Muscle of leg (tissue), 3 donors: ENCODE measurements at regions not wholly inside any gene's neighbourhood (a gene's known extent, or its start where the extent isn't known, plus 50 kb on each side); places are given as distances from the start of the nearest gene placed in this dataset.
A peak's percentile ranks its signal among the peaks of the same experiment; 100 is the strongest.

Source experiments
- DNase-seq: peaks from one replicate; pipeline ENCODE4 v3.0.0; 2013
- H3K27ac ChIP-seq: one replicate; pipeline ENCODE4 v1.5.1; 2013; ENCODE audit warnings: mild to moderate bottlenecking, low read length, control low read depth
- H3K27me3 ChIP-seq: one replicate; pipeline ENCODE4 v1.6.1; 2013; ENCODE audit warnings: low read length; ENCODE audit not compliant: control insufficient read depth, insufficient read depth
- H3K36me3 ChIP-seq: one replicate; pipeline ENCODE4 v1.6.1; 2013; ENCODE audit warnings: low read length; ENCODE audit not compliant: control insufficient read depth, insufficient read depth
- H3K4me1 ChIP-seq: one replicate; pipeline ENCODE4 v1.6.1; 2013; ENCODE audit warnings: low read length; ENCODE audit not compliant: control insufficient read depth, insufficient read depth
- H3K4me3 ChIP-seq: one replicate; pipeline ENCODE4 v1.5.1; 2013; ENCODE audit warnings: low read length, control low read depth
- H3K9me3 ChIP-seq: replicated peaks from 2 replicates; pipeline ENCODE4 v1.6.1; 2013; ENCODE audit warnings: low read depth, low read length; ENCODE audit not compliant: control insufficient read depth
- WGBS: methylation state at CpG from one replicate; pipeline ENCODE4 v1.1.5; 2013; ENCODE audit warnings: missing lambda C conversion rate; ENCODE audit not compliant: insufficient coverage; 5-methylcytosine and 5-hydroxymethylcytosine counted together

DNA sequence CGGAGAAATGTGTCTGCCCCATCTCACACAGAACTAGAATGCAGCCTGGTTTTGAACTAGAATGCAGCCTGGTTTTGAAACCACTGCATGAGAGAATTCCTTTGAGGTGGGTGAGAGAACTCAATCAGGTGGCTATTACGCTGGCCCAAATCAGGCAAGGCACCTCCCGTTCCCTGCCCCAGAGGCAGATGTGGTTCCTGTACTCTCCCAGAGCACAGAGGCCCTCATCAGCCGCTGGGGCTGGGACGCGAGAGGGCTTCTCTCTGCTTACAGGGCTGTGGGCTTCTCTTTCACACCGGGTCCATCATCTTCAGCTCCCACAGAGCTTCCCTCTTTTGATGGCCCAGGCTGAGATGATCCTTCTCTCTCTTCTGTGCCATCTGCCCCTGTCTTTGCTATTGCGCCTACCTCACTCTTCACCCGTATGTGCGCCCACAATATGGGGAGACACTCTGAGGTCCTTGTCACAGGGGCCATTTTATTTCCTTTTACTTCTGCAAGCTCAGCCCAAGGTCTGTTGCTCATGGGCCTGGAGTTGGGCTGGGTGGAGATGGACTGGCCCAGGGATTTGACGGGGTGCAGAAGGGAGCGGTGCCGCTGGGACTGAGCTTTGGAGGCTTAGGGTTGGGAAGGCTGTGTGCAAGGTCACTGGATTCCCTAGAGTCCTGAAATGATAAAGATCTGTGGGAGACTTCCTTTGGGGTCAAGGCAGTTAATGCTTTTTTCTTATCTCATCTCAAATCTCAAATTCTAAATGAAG, 84.4 kb upstream of the HS6ST1 start:
- WGBS = 84% methylated on average over 10 of the region's 13 CpGs
- DNase-seq = no peak

DNA sequence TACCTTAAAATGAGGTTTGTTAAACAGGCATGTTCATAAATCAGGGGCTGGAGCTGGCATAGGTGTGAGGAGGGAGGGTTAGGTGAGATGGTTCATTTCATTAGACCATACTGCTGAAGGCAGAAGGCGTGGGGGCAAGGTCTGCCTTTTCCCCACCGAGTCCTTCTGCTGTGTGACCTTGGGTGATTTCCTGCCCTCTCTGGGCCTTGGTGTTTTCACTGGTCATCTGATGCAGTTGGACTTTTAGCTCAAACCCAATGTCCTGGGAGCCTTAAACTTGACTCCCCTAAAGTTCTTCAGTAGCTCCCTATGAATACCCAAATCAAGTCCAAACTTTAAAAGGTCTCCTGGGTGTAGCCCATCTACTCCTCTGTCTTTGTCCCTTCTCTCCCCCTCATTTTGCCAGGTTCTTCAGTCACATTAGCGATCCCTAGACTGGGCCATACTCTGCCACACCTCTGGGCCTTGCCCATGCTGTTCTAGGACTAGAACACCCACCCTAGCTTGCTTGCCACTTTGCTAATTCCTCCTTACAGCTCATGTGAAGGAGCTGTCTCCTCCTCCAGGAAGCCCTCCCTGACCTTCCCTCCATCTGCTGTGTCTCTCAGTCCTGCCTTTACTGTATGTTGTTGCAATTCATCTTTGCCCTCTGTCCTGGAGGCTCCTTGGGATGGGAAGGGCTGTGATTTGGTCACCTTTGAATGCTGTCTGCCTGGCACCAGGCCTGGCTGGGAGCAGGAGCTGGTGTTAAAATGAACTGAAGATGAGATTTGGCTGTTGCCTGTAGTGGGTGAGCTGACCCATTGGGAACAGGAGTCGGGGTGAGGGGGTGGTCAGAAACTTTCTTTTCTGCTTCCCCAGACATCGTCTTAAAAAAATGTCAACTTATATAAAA, 85.4 kb upstream of the HS6ST1 start:
- Histone ChIP-seq H3K36me3 (no peaks in the 10 kb centered on the region), H3K27me3 (no peaks in the 10 kb centered on the region), H3K27ac (no peak overlapping the region), H3K4me3 (no peak overlapping the region), H3K4me1 (peaks cover 13% of the 10 kb centered on the region), H3K9me3 (no peaks in the 10 kb centered on the region)
- WGBS = 83% methylated on average over 3 of the region's 5 CpGs
- DNase-seq = no peak

More for the DNA sequence above, 84.4 kb upstream of the HS6ST1 start:
- Histone ChIP-seq H3K27me3 (no peaks in the 10 kb centered on the region), H3K4me1 (peaks cover 5% of the 10 kb centered on the region), H3K36me3 (no peaks in the 10 kb centered on the region), H3K9me3 (no peaks in the 10 kb centered on the region), H3K4me3 (no peak overlapping the region), H3K27ac (no peak overlapping the region)

DNA sequence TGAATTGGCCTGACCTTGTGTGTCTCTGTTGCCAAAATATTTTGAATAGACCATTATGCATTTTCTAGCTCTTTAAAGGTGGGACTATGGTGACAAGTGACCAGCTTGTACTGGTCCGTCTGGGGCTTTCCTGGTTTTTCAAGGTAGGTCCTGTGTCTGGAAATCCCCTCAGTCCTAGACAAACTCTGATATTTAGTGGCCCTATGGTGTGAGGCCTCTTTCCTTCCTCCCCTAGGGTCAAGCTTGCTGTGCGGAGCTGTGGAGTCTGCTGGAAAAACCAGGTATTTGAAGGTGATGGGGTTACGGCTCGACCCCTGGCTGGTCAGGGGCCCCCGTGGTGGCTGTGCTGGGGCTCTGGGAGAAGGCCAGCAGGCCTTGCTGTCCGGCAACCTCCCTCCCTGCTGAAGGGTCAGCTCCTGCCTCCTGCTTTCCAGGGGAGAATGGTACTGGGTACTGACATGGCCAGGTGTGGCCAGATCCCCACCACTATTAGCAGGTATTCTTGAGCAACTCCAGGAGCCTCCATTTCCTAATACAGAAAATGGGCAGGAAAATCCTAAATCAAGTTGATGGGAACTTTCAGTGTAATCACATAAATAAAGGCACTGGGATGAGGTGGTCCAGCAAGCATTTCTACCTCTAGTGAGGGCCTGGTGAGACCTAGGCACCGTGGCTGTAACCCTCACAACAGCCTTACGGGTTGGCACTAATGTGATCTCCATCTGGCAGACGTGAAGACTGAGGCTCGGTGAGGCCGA, 86.2 kb upstream of the HS6ST1 start:
- Histone ChIP-seq H3K27ac (no peak overlapping the region), H3K27me3 (no peaks in the 10 kb centered on the region), H3K4me1 (peaks cover 17% of the 10 kb centered on the region), H3K9me3 (no peaks in the 10 kb centered on the region), H3K36me3 (no peaks in the 10 kb centered on the region), H3K4me3 (no peak overlapping the region)
- 70% methylated on average over 7 of the region's 11 CpGs for WGBS
- DNase-seq = no peak

DNA sequence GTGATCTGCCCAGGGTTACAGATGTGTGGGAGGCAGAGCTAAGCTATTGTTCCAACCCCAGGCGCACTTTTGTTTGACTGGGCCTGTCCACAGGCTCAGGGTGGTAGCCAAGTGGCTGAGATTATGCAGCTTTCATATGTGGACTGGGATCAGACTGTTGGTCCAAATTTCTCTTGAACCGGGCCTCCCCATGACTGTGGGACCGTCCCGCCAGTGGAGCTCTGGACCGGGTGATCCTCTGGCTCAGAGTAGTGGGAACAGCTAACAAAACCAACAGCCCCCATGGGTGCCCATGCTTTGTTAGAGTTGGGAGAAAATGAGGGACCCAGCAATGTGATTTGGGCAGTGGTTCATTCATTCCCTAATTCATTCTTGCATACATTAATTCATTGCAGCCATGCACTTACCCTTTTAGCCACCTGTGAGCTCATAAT, 86.8 kb upstream of the HS6ST1 start:
- H3K27ac ChIP-seq = no peak overlapping the region
- no peaks in the 10 kb centered on the region for H3K9me3 ChIP-seq
- no peaks in the 10 kb centered on the region for H3K36me3 ChIP-seq
- 75% methylated on average over 1 of the region's 5 CpGs for WGBS
- DNase-seq = no peak
- no peak overlapping the region for H3K4me3 ChIP-seq
- no peaks in the 10 kb centered on the region for H3K27me3 ChIP-seq
- peaks cover 17% of the 10 kb centered on the region for H3K4me1 ChIP-seq

DNA sequence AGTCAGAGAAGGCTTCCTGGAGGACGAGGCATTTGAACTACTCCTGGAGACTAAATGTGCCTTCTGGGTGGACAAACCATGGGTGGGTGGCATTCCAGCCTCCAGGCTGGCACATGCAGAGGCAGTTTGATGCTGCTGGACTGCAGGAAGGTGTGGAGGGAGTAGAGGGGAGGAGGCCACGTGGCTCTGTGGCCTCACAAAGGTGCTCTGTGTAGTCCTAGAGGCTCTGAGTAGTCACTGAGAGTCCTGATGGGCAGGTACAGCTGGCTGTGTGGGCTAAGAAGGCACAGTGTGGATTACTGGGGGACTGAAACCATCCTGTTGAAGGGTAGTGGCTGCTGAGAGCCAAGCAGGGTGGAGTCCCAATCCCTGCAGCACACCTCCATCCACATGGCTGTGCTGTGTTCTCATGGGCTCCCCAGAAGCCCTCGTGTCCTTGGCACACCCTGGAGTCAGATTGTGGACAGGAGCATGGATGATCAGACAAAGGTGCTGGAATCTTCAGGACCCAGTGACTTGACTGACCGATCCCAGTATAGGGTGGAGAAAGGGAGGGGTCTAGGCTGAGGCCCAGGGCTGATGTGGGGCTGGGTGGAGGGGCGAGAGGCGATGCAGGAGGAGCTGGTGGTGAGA, 87.4 kb upstream of the HS6ST1 start:
- Histone ChIP-seq H3K4me1 (peaks cover 17% of the 10 kb centered on the region), H3K9me3 (no peaks in the 10 kb centered on the region), H3K27me3 (no peaks in the 10 kb centered on the region), H3K27ac (no peak overlapping the region), H3K36me3 (no peaks in the 10 kb centered on the region), H3K4me3 (no peak overlapping the region)
- 84% methylated on average over 6 of the region's 6 CpGs for WGBS
- no peak for DNase-seq

DNA sequence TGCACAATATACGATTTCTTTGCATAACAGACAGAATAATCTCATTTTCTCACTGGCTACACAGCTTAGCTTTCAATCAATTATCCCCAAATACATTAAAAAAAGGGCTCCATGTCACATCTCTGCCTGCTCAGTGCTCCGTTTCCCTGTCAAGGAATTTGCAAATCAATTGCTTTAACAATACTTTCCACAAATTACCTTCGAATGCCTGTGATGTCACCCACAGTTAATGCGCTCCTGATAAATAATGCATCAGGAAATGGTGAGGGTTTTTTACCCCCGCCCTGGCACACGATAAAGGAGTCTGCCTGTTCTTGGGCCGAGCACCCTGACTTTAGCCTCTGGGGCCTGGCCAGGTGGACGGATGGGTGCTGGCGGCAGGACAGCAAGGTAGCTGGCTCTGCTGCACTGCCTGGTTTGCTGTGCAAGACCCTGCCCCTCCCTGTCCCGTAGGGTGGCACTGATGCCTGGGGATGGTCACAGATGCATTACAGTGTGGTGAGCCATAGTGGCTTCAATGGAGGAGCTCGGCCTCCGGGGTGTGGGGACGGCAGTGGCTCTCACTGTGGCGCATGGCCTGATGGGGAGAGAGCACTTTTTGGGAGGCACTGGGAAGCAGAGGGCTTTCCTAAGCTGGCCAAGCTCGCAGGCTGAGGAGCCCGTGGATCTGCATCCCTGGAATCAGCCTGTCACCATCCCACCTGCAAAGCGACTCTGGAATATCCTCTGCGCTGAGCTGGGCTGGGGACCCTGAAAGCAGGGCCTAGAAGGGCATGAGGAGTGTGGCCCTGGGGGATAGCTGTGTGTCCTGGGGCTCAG, 88.3 kb upstream of the HS6ST1 start:
- H3K27me3 ChIP-seq = no peaks in the 10 kb centered on the region
- no peak overlapping the region for H3K27ac ChIP-seq
- no peak for DNase-seq
- WGBS = 90% methylated on average over 16 of the region's 18 CpGs
- peaks cover 17% of the 10 kb centered on the region for H3K4me1 ChIP-seq
- H3K36me3 ChIP-seq = no peaks in the 10 kb centered on the region
- H3K9me3 ChIP-seq = no peaks in the 10 kb centered on the region
- H3K4me3 ChIP-seq = no peak overlapping the region

DNA sequence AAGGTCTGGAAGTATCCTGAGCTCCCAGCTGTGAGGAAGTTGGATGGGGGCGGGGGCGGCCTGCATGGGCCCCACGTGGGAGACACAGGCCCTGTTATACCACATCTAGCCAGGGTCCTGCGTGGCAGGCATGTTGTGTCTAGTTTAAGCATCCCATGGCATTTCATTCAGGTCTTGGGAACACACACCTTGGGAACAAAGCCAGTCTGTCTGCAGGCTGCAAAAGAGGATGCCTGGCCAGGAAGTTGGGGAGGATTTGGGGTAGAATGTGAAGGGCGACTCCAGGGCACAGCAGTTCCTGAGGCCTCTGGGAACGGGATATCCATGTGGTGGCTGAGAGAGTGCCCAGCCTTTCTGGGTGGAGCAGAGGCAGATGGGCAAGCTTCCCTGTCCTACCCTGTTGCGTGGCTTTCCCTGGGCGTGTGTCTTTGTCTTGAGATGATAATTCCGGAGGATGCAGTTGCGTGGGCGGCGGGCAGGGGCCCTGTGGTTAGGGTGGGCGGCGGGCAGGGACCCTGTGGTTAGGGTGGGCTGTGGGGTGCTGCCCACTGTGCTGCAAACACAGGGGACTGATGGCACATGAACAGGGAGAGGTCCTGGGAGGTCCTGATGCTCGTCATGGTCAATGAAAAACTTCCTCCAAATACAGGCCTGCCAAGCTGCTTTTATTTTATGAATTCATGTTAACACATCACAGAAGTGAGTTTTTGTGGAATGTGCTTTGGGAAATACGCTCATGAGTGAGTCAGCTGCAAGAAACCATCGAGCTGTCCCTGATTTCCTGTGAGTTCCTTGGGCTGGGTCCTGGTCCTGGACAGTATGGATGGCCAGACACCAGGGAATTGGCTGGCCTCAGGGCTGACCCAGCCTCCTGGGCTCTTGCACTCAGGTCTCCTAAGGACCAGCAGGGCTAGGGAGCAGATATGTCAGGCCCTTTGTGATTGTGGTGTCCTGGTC, 90.0 kb upstream of the HS6ST1 start:
- Histone ChIP-seq H3K36me3 (no peaks in the 10 kb centered on the region), H3K27me3 (no peaks in the 10 kb centered on the region), H3K4me1 (peaks cover 17% of the 10 kb centered on the region), H3K9me3 (no peaks in the 10 kb centered on the region), H3K27ac (peak overlapping the region; percentile 42), H3K4me3 (no peak overlapping the region)
- 33% methylated on average over 7 of the region's 17 CpGs for WGBS
- peak; percentile 68 for DNase-seq

DNA sequence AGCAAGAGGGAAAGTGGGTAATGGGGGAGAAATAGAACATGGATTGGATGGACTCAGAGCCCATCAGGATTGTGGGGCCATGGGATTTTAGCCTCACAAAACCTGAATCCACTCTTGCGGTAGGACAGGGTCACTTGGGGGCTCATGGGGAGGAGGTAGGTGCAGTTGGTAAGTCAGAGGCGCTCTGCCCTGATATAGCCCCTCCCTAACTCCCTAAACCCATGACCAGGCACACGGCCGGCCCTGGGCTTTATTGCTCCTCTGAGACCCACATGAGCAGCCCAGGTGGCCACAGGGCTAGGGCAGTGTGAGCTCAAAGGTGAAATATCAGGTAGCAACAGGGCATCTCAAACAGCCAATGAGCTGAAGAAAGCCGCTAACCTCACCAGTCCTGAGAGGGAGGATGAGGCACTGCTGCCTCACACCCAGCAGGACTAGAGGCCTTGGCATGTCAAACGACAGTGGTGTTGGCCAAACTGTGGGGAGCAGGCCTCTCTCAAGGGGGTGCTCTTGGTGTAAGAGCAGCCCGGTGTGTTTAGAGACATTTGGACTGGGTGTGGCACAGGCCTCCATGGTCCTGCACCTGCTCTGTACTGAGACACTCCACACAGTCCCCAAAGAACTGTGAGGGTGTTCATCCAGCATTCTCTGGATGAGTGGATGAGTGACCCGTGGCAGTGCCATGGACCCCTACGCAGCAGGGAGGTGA, 90.8 kb upstream of the HS6ST1 start:
- DNase-seq = no peak
- H3K27me3 ChIP-seq = no peaks in the 10 kb centered on the region
- no peak overlapping the region for H3K4me3 ChIP-seq
- no peaks in the 10 kb centered on the region for H3K9me3 ChIP-seq
- H3K36me3 ChIP-seq = no peaks in the 10 kb centered on the region
- H3K4me1 ChIP-seq = peaks cover 17% of the 10 kb centered on the region
- H3K27ac ChIP-seq = peak overlapping the region; percentile 42
- 81% methylated on average over 4 of the region's 9 CpGs for WGBS
